Astrocyte of the cerebellum (primary cell): ENCODE measurements at regions not wholly inside any gene's neighbourhood (a gene's known extent, or its start where the extent isn't known, plus 50 kb on each side); places are given as distances from the start of the nearest gene placed in this dataset.

Source experiments
- DNase-seq: peaks from one replicate; pipeline ENCODE4 v3.0.0-alpha.2; 2011; ENCODE audit warnings: low read depth
- H3K4me3 ChIP-seq: 2 replicates; pipeline ENCODE4 v1.5.1; 2011; ENCODE audit warnings: mild to moderate bottlenecking, low read depth, low read length, moderate library complexity
- CTCF ChIP-seq: IDR thresholded peaks from 2 replicates; pipeline ENCODE4 v1.5.1; 2012; ENCODE audit warnings: low read length, low read depth, moderate library complexity, mild to moderate bottlenecking; ENCODE audit errors: missing control alignments
- in situ Hi-C: cut with HindIII; loops from 2 replicates; pipeline ENCODE4 v1.10.0; 2017; ENCODE audit warnings: low sequenced_read_pairs

- H3K4me3 ChIP-seq: no peak overlapping the region
- no peak for DNase-seq
- TF ChIP-seq CTCF: no peak
- in situ Hi-C loops: no loop called here
These were observed 208.4 kb upstream of the CNR1 start for GRCh38 chr6:88374553-88374952.

- no peak for TF ChIP-seq CTCF
- DNase-seq: no peak
- no peak overlapping the region for H3K4me3 ChIP-seq
- in situ Hi-C loops: no loop called here
These were observed 205.3 kb upstream of the CNR1 start for GRCh38 chr6:88371480-88371879.

- DNase-seq: no peak
These were observed 204.1 kb upstream of the CNR1 start for GRCh38 chr6:88370127-88370710.

GRCh38 chr6:88369262-88369661, 203.1 kb upstream of the CNR1 start:
- DNase-seq: no peak
- in situ Hi-C loops: no loop called here
- H3K4me3 ChIP-seq: no peak overlapping the region
- no peak for TF ChIP-seq CTCF

More at GRCh38 chr6:88370127-88370710, 204.1 kb upstream of the CNR1 start:
- no peak for TF ChIP-seq CTCF
- in situ Hi-C loops: no loop called here
- no peak overlapping the region for H3K4me3 ChIP-seq

GRCh38 chr6:88368071-88368787, 202.1 kb upstream of the CNR1 start:
- H3K4me3 ChIP-seq: no peak overlapping the region
- TF ChIP-seq CTCF: no peak
- in situ Hi-C loops: no loop called here
- DNase-seq: peak; percentile 80

- no peak for TF ChIP-seq CTCF
- no peak for DNase-seq
- in situ Hi-C loops: no loop called here
- no peak overlapping the region for H3K4me3 ChIP-seq
These were observed 201.1 kb upstream of the CNR1 start for GRCh38 chr6:88367248-88367647.
